Fibroblast of the conjunctiva (primary cell): ENCODE measurements at regions not wholly inside any gene's neighbourhood (a gene's known extent, or its start where the extent isn't known, plus 50 kb on each side); places are given as distances from the start of the nearest gene placed in this dataset.
"Not testable (repeated sequence)": the region's sequence is repeated elsewhere in the genome, so short reads cannot be mapped to it uniquely, and the experiment has no call there.

ENCODE experiments used
- DNase-seq: peaks from one replicate; pipeline ENCODE4 v3.0.0-alpha.2; 2010; ENCODE audit warnings: low read depth

DNA sequence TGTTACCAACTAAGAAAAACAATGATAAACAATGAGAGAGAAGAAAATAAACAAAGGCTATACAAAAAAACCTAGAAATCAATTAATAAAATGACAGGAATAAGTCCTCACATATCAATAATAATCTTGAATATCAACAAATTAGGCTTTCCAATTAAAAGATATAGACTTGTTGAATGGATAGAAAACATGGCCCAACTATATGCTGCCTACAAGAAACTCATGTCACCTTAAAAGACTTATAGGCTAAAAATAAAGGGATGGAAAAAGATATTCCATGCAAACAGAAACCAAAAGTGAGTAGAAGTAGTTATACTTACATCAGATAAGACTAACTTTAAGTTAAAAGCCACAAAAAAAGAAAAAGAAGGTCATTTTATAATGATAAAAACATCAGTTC lies 183.9 kb downstream of the MYRFL start:
- DNase-seq = no peak

DNA sequence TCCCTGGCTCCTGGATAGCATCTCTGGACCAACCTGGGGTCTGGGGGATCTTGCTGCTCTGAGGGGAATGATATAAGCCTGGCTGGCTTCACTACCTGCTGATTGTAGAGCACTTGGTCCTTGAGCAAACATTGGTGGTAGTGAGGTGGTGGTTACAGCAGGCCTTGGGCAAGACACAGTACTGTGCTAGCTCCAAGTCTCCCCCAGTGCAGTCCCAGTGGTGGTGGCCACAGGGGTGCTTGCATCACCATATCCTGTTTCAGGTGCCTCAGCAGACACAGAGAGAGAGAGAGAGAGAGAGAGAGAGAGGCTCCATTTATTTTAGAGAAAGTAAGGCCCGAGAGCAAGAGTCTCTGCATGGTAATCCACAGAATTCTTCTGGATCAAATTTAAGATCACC lies 186.3 kb downstream of the MYRFL start:
- no peak for DNase-seq

DNA sequence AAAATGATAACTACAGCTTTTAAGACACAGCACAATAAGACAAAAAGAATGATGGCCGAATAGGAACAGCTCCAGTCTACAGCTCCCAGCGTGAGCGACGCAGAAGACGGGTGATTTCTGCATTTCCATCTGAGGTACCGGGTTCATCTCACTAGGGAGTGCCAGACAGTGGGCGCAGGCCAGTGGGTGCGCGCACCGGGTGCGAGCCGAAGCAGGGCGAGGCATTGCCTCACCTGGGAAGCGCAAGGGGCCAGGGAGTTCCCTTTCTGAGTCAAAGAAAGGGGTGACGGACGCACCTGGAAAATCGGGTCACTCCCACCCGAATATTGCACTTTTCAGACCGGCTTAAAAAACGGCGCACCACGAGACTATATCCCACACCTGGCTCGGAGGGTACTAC lies 188.0 kb downstream of the MYRFL start:
- not testable (repeated sequence) for DNase-seq

DNA sequence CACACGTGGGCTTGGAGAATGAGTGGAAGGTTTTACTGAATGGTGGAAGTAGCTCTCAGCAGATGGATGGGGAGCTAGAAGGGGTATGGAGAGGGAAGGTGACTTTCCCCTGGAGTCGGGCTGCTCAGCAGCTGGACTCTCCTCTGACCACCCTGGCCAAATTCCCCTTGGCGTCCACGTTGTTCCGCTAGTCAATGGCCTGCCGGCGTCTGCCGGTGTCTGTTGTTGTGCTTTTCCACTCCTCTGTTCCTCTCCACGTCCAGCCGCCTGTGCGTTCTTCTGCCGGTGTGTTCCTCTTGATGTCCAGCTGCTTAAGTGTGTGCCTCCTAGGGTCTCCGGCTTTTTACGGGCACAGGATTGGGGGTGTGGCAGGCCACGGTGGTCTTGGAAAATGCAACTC lies 203.5 kb downstream of the MYRFL start:
- DNase-seq = no peak

DNA sequence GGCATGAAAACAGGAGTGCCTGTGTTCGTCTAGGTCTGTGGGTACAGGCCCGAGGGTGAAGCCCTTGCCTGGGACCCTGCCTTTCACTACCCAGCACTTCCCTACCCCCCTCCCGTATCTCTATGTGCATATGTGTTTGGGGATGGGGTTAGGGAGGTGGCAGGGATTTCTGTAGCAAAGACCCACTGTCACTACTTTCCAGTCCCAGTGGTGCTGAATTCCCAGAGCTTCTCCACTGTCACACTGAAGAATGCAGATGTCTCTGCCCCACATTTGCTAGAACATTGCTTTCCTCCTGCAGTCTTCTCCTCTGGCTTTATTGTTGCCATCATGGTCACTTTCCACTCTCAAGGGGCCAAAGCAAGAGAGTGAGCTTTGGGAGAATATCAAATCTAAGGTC lies 203.9 kb downstream of the MYRFL start:
- no peak for DNase-seq

DNA sequence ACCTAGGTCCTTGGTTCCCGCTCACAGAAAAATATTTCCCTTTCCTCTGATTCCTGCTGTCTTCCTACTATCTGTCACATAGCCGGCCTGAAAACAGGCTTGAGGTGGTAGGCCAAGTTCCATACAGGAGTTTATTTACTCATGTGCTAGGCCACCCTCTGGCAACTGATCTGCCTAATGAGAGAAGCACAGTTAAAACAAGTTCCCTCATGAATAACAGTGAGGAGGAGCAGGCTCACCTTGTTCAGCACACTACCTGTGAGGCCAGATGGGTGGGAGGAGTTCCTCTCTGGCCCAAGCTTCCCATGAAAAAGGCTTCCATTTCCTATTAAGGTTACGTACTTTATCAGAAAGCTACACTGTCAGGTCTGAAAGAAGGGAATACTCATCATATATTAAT lies 206.0 kb downstream of the MYRFL start:
- DNase-seq = no peak

DNA sequence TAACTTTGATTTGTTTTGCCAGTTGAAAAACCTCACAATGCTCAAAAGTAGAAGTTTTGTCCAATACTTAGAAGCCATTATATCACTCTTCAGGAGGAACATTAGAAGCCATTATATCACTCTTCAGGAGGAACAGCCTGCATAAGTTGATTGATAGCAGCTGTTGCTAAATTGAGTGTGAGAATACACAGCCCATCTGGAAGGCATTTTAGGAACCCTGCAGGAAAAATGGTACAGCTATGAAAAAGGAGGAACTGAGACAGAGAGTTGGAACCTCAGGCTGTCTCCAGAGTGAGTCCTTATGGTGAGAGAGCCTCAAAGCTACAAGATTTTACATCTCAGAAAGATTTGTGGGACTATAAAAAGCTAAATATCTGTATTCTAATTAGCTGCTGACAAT lies 207.0 kb downstream of the MYRFL start:
- DNase-seq = peak; percentile 13

DNA sequence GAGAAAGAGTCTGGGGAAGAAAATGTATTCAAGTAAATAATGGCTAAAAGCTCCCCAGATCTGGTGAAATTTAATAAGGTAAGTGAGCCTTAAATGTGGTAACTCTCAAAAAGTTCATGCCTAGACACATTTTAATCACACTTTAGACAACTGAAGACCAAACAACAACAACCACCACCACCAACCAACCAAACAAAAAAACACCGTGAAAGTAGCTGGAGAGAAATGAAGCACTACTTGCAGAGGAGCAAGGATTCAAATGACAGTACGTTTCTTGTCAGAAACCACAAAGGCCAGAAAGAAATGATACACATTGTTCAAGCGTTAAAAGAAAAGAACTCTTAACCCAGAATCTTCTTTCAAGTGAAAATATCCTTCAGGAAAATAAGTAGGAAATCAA lies 208.3 kb downstream of the MYRFL start:
- no peak for DNase-seq

DNA sequence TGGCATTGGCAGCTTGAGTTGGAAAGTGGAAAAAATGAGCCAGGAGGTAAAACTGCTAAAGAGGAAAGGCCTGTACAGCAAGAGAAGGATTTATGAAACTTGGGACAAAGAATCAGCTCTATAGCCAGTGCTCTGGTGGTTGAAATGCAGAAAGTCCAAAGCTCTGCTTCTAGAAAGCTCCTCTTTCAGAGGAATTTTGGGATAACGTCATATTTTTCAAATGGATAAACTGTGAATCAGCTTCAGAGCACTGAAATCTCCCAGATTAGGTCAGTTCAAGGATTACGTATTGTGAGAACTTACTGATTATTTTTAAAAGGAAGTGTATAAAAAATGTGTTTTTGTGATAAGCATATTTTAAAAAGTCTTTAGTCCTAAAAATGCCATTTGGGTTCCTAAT lies 203.1 kb upstream of the CNOT2 start:
- DNase-seq = no peak

DNA sequence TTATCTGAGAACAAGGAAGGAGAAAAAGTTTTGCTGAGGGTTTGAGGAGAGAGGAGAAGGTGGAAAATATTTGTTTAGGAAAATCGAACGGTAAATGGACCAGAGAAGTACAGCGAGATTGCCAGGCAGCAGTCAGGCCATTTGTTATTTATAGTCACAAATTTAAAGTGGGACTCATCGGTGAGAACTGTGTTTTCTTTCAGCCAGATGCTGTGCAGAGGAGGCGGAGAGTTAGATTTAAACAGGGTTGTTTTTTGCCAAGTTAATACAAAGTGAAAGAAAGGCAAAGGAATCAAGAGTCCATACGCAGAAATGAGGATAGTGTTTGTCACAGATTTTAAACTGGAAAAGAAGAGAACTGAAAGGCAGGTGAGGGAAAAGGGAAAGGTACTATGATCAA lies 200.6 kb upstream of the CNOT2 start:
- no peak for DNase-seq

DNA sequence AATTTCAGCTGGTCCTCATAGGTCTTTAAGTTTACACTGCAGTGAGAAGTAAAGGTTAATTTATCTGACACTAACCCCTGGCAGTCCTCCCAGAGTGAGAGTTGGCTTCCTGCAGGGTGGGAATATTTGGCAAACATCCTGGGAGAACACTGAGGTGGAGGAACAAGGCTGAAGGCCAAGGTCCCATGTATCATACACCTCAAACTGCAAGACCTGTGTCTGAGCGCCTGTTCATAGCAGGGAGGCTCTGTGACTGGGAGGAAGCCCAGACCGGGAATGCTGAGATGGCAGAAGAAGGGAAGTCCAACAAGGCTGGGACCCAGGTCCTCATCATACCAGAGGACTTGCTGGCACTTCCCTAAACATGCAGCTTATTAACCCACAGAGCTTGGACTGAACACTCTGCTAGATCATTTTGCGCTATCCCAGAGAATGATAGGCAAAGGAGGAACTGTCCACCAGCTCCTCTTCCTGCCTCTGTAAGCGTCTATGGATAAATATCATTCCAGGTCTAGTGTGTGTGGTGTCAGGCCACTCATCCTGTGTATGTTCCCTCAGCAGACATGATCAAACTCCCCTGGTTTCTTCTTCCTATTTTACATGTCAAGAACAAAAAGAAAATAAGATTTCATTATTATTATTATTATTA lies 199.6 kb upstream of the CNOT2 start:
- no peak for DNase-seq

DNA sequence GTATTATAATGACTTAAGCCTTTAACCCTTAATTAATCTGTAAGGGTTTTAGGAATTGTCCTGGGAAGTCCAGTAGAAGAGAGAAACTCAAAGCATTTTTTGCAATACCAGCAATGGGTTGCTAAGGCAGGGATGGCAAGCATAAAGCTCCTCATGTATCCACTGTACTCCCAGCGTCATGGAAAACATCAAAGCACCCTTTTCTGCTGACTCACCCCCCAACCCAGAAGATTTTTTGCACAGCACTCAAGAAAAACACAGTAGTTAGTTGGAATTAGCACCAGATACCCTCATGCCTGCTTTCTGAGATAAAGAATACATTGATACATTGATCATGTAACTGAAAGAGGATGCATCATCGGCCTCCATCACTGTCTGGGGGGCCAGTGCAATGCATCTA lies 199.1 kb upstream of the CNOT2 start:
- no peak for DNase-seq

DNA sequence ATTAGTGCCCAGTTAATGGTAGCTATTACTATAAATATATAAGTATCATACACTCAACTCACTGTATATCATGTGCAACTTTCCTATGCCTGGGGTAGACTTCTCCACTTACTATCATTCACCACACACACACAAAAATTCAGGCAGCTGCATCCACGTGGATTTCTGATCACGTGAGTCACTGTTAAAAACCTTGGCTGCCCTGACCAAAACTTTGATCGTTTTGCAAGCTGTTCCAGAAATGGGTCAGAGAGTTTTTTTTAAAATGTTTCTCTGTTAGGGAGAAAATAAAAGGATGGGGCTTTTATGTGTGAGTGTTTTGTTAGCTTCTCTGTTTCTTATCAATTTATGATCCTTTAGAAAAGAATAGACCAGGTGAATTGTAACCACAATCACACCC lies 198.2 kb upstream of the CNOT2 start:
- DNase-seq = no peak

DNA sequence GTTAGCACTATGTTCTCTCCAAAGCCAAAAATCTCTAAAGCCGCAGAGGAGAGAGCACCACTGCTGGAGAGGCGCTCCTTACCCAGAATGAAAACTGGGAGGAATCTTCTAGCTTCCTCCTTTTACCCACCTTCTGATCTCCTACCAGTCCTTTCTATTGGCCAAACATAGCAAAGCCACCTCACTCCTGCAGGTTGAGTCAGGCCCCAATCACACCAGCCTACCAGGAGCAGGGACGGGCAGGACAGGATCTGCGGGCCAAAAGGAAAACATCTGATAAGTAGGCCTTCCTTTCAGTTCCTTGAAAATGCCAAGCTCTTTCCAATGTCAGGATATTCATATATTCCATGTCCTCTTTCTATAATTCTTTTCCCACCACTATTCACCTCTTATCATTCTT lies 197.7 kb upstream of the CNOT2 start:
- no peak for DNase-seq

DNA sequence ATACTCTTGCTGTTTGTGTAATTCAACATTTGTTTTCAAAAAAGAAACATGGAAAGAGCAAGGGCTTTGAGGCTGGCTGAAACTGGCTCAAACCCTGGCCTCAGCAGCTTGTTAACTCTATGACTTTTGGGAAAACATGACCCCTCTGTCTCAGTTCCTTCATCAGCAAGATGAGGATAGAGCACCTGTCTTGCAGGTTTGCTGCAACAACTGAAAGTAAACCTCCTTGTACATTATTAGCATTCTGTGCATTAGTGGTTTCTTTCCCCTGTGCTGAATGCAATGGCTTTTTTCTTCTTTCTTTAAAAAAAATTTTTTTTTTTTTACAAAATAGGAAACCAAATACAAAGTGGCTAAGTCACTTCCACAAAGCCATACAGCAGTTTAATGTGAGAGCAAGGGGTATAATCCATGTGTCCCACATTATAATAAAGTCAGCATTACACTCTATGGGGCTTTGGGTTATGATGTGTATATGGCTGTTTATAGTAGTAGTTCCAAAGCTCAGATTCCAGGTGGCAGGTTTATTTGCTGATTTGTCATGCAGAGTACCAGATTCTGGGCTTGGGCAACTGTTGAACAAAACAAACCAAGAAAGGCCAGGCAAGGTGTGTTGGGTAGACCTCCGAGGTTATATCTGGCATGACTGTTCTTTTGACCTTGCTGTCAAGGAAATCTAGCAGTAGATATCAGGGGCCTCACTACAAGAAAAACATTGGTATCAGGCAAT lies 194.5 kb upstream of the CNOT2 start:
- DNase-seq = no peak

DNA sequence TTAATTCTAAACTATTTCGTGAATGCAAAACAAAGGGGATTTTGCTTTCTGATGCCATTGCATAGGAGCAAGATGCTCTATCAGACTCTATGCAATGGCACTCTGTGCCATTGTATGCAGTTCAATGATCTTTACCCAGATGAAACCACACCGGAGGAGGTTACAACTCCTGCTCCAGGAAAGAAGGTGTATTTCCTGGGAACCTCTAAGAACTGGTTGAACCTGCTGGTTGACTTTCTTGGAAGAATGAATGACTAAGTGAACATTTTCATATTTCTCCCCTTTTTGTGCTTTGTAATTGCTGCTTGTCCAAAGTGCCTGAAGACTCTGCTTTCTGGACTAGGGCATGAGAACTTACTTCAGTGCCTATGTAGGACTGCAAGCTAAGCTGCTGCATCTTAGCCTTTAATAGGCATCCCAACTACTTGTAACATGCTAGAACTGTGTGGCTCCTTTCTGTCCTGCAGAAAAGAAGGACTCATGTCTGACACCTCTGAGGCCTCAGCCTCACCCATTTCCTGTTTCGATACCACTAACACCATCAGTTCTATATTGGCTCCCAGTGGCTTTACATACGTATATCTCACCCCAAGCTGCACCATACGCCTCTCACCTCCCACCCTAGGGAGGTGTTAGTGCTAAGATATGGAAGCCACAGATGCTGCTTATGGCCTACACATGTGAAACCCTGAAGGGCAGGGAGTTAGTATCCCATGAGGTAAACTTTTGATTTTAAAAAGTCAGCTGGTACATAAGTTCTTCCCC lies 193.5 kb upstream of the CNOT2 start:
- DNase-seq = no peak

DNA sequence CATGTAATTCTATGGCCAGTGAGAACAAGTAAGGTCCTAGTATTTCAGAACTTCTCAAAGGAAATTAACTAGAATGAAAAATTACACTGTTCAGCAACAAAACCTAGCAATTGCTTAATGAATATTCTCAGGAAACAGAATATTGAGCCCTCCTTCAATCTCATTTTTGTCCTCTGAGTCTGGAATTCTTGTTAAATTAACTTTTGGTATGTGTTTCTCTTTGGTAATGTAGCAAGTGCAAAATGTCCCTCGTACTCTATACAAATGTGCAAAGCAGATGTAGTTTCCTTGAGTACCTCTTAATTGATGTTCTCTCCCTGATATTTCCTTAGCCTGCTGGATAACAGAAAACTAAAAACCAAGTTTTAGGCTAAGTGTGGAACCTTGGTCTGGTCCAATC lies 190.8 kb upstream of the CNOT2 start:
- no peak for DNase-seq

DNA sequence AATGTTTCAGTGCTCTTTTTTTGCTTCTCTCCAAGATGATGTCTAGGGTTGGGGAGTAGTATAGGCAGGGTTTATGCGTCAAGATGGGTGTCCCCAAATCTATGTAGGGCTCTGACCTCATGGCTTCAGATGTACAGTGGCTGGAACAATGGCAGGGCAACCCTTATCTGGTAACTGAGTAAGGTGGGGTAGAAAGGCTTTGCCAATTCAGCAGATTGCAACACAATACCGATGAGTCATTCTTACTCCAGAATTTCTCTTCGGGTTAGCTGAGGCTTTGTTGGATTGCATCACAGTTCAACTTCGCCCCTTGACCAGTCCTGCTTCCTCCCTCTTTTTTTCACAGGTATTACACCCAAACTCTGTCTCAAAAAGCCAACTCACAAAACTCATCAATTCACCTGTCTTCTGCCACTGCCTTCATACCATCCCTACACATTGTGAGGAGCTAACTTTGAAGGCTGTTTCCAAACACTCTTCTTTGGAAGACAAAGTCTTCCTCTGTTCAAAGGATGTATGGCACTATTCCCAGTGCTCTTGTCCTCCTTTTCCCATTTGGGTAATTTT lies 190.2 kb upstream of the CNOT2 start:
- DNase-seq = peak; percentile 82

DNA sequence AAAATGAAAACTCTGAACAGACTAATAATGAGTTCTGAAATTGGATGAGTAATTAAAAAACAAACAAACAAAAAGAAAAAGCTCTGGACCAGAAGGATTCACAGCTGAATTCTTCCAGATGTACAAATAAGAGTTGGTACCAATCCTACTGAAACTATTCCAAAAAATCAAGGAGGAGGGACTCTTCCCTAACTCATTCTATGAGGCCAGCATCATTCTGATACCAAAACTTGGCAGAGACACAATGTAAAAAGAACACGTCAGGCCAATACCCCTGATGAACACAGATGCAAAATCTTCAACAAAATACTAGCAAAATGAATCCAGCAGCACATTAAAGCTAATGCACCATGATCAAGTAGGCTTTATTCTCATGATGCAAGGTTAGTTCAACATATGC lies 183.9 kb upstream of the CNOT2 start:
- DNase-seq = peak; percentile 29

DNA sequence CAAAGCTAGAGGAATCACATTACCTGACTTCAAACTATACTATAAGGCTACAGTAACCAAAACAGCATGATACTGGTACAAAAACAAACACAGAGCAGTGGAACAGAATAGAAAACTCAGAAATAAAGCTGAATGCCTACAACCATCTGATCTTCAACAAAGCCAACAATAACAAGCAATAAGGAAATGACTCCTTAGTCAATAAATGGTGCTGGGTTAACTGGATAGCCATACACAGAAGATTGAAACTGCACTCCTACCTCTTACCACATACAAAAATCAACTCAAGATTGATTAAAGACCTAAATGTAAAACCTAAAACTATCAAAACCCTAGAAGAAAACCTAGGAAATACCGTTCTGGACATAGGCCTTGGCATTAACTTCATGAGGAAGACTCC lies 182.6 kb upstream of the CNOT2 start:
- DNase-seq = no peak

DNA sequence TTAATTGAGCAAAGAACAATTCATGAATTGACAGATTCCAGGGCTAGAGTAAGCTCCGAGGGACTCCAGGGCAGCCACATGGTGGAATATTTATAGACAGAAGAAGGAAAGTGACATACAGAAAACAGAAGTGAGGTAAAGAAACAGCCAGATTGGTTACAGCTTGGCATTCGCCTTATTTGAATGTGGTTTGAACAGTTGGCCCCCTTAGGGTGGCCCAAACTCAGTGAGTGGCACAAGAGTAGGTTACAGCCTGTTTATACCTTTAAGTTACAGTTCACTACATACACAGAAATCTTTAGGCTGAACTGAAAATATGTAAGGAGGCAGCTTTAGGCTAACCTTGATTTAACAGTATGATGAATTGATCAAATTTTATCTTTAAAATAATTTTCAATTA lies 174.5 kb upstream of the CNOT2 start:
- DNase-seq = no peak

DNA sequence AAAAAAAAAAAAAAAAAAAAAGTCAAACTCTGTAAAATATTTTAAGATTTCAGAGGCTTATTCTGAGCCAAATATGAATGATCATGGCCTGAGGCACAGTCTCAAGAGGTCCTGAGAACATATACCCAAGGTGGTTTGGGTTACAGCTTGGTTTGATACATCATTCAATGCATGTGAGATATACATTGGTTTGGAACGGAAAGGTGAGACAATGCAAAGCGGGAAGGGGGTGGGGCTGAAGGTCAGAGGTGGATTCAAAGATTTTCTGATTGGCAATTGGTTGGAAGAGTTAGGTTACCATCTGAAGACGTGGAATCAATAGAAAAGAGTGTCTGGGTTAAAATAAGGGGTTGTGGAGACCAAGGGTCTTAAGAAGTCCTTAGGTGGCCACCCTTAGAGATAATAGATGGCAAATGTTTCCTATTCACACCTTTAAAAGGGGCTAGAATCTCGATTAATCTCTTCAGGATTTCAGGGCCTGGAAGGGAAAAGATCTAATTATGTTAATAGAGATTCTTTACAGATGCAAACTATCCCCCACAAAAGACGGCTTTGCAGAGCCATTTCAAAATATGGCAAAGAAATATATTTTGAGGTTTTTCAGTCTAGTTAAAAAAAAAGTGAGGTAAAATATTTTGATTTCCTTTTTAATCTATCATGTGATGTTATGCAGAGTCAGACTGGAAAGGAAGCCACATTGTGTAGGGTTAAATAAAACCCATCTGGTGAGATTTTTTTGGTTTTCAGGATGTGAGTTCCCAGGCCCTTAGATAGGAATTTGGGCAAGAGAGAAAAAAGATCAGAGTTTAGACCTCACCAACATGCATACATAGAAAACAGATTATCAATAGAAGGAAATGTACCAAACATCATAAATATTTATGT lies 173.8 kb upstream of the CNOT2 start:
- no peak for DNase-seq
